A549 (cell line): ENCODE measurements at regions not wholly inside any gene's neighbourhood (a gene's known extent, or its start where the extent isn't known, plus 50 kb on each side); places are given as distances from the start of the nearest gene placed in this dataset.

Experiments used
- ATAC-seq, 2 experiments: fragments of 200-7000 bp in 1 of 2; fragments of >200 bp in 1 of 2; cut with Nextera tagmentation in 1 of 2; cut with Tn5 transposase in 1 of 2; 3 replicates each; pipeline versions ENCODE4 v1.8.0 to v1.9.1; 2018 to 2020; ENCODE audit warnings: mild to moderate bottlenecking in 1 of 2, moderate library complexity in 1 of 2
- CTCF ChIA-PET: fragments of 300-600 bp; sonication (Branson Sonifier 250); formaldehyde crosslinking; extraction: SDS; loops from one replicate; lab custom pipeline; 2021; ENCODE audit warnings: antibody characterized with exemption, inconsistent platforms; lab: Yijun Ruan, JAX
- POLR2A ChIA-PET: fragments of 350-600 bp; formaldehyde crosslinking; extraction: SDS; loops from one replicate; lab custom pipeline; 2021; ENCODE audit warnings: antibody characterized with exemption, inconsistent platforms; lab: Yijun Ruan, JAX
- DNase-seq, 2 experiments: peaks; one replicate each; pipeline versions ENCODE4 v3.0.0 to v3.0.0-alpha.2; 2011 to 2016; ENCODE audit warnings: low read depth in 1 of 2, low spot score in 1 of 2
- FAIRE-seq: peaks from 2 replicates; lab custom pipeline; 2011; peaks lifted over from hg19 to GRCh38; lab: Jason Lieb, UNC
- H3K27ac ChIP-seq, 2 experiments: fragments of >200 bp; sonication (Bioruptor Twin); formaldehyde crosslinking; 3 replicates each; pipeline ENCODE4 v1.5.1; 2016 to 2017
- H3K4me1 ChIP-seq: fragments of >200 bp; sonication (Bioruptor Twin); formaldehyde crosslinking; 3 replicates; pipeline ENCODE4 v1.6.1; 2016
- H3K4me2 ChIP-seq: fragments of >200 bp; sonication (Bioruptor Twin); formaldehyde crosslinking; 3 replicates; pipeline ENCODE4 v1.6.1; 2016
- H3K4me3 ChIP-seq: fragments of >200 bp; sonication (Bioruptor Twin); formaldehyde crosslinking; 3 replicates; pipeline ENCODE4 v1.5.1; 2016
- H3K9me3 ChIP-seq: fragments of >200 bp; sonication (Bioruptor Twin); formaldehyde crosslinking; 3 replicates; pipeline ENCODE4 v1.6.1; 2016
- ATOH8 ChIP-seq: fragments of 250-450 bp; sonication (Bioruptor Pico); IDR thresholded peaks from 2 replicates; pipeline ENCODE4 v1.5.0; 2020; ENCODE audit warnings: low read depth, mild to moderate bottlenecking, moderate library complexity
- BCL3 ChIP-seq: fragments of >200 bp; sonication (Bioruptor Twin); formaldehyde crosslinking; IDR thresholded peaks from 3 replicates; pipeline ENCODE4 v1.6.1; 2016
- CBX2 ChIP-seq: fragments of 200-600 bp; sonication (generic); IDR thresholded peaks from 2 replicates; pipeline ENCODE4 v1.6.1; 2016; ENCODE audit warnings: low read depth, mild to moderate bottlenecking, borderline replicate concordance
- CEBPB ChIP-seq, 2 experiments: fragments of >200 bp in 1 of 2; sonication (Bioruptor Twin) in 1 of 2; formaldehyde crosslinking in 1 of 2; IDR thresholded peaks; 2 replicates each; pipeline ENCODE4 v1.6.1; 2012 to 2016
- E2F6 ChIP-seq: IDR thresholded peaks from 2 replicates; pipeline ENCODE4 v1.6.1; 2012; ENCODE audit warnings: low read depth, borderline replicate concordance
- EHMT2 ChIP-seq: fragments of 200-600 bp; sonication (generic); IDR thresholded peaks from 2 replicates; pipeline ENCODE4 v1.6.1; 2016; ENCODE audit warnings: antibody characterized with exemption, low read depth, mild to moderate bottlenecking, moderate library complexity
- HDAC2 ChIP-seq: fragments of 200-600 bp; sonication (generic); IDR thresholded peaks from 2 replicates; pipeline ENCODE4 v1.6.1; 2016
- HES2 ChIP-seq: fragments of >200 bp; sonication (Bioruptor Twin); formaldehyde crosslinking; IDR thresholded peaks from 2 replicates; pipeline ENCODE4 v1.6.1; 2016
- HEYL ChIP-seq: fragments of 250-450 bp; sonication (Bioruptor Pico); IDR thresholded peaks from 2 replicates; pipeline ENCODE4 v1.8.0; 2021; ENCODE audit warnings: mild to moderate bottlenecking, moderate library complexity
- HMGXB4 ChIP-seq: fragments of 250-450 bp; sonication (Bioruptor Pico); IDR thresholded peaks from 2 replicates; pipeline ENCODE4 v1.5.0; 2021; ENCODE audit warnings: mild to moderate bottlenecking, moderate library complexity, borderline replicate concordance
- JUNB ChIP-seq: fragments of >200 bp; sonication (Bioruptor Twin); formaldehyde crosslinking; IDR thresholded peaks from 2 replicates; pipeline ENCODE4 v1.6.1; 2016
- KDM5A ChIP-seq: fragments of 200-600 bp; sonication (generic); IDR thresholded peaks from 2 replicates; pipeline ENCODE4 v1.6.1; 2016; ENCODE audit warnings: antibody characterized with exemption, mild to moderate bottlenecking
- MAFK ChIP-seq: fragments of 450-650 bp; IDR thresholded peaks from 2 replicates; pipeline ENCODE4 v1.6.1; 2014; ENCODE audit not compliant: partially characterized antibody
- MYC ChIP-seq: IDR thresholded peaks from 2 replicates; pipeline ENCODE4 v1.6.1; 2012; ENCODE audit warnings: mild to moderate bottlenecking, inconsistent platforms, low read length, improper control_type of control experiment, borderline replicate concordance
- NPAS2 ChIP-seq: fragments of 250-450 bp; sonication (Bioruptor Pico); IDR thresholded peaks from 2 replicates; pipeline ENCODE4 v1.8.0; 2022; ENCODE audit warnings: mild to moderate bottlenecking, moderate library complexity, borderline replicate concordance
- NR3C1 ChIP-seq: fragments of >200 bp; sonication (Bioruptor Twin); formaldehyde crosslinking; IDR thresholded peaks from 3 replicates; pipeline ENCODE4 v1.6.1; 2017
- PBX3 ChIP-seq: IDR thresholded peaks from 2 replicates; pipeline ENCODE4 v1.6.1; 2012
- SMC3 ChIP-seq: fragments of >200 bp; sonication (Bioruptor Twin); formaldehyde crosslinking; IDR thresholded peaks from 3 replicates; pipeline ENCODE4 v1.6.1; 2018; ENCODE audit warnings: inconsistent platforms
- USF2 ChIP-seq: fragments of 450-650 bp; IDR thresholded peaks from 2 replicates; pipeline ENCODE4 v1.6.1; 2014; ENCODE audit warnings: antibody characterized with exemption
- ZFP36 ChIP-seq: fragments of 450-650 bp; IDR thresholded peaks from 2 replicates; pipeline ENCODE4 v1.6.1; 2014; ENCODE audit warnings: borderline replicate concordance; ENCODE audit not compliant: partially characterized antibody
- ZNF302 ChIP-seq: fragments of 250-450 bp; sonication (Bioruptor Pico); IDR thresholded peaks from 2 replicates; pipeline ENCODE4 v1.9.0; 2021; ENCODE audit warnings: inconsistent platforms, mild to moderate bottlenecking, moderate library complexity
- ZSCAN20 ChIP-seq: fragments of 250-450 bp; sonication (Bioruptor Pico); IDR thresholded peaks from 2 replicates; pipeline ENCODE4 v1.8.0; 2022; ENCODE audit warnings: mild to moderate bottlenecking, moderate library complexity
- WGBS: methylation state at CpG from one replicate; pipeline ENCODE4 v1.1.6; 2017; ENCODE audit errors: missing lambda C conversion rate; 5-methylcytosine and 5-hydroxymethylcytosine counted together

GRCh38 chr15:62431817-62432216, 266.7 kb upstream of the C2CD4B start (continued):
- no peak for TF ChIP-seq ATOH8 (CRISPR knock-in tag)
- TF ChIP-seq NR3C1: no peak
- no peak for TF ChIP-seq ZFP36
- TF ChIP-seq MYC: no peak
- TF ChIP-seq ZSCAN20 (CRISPR knock-in tag): no peak

- no peaks in the 10 kb centered on the region for H3K9me3 ChIP-seq
- H3K4me1 ChIP-seq: no peaks in the 10 kb centered on the region
- DNase-seq: no peak
- TF ChIP-seq MAFK (peak; percentile 31), NPAS2 (CRISPR knock-in tag) (no peak), CEBPB (IDR thresholded peaks at IDR 0.05) (no peak), E2F6 (no peak), EHMT2 (no peak)
- TF ChIP-seq, all 56 proteins: peak for 1
- FAIRE-seq (no peak), ATAC-seq (no peak)
- WGBS: 69% methylated on average over 5 of the region's 5 CpGs
- ChIA-PET POLR2A (no interaction called here), CTCF (interaction anchor here (0.6 to 1.2 kb wide), 2 partner anchors 42 to 310 kb away, joined by 3 read pairs; no protein-coding TSS in a partner anchor)
- no peak overlapping the region for H3K4me2 ChIP-seq
- no peak overlapping the region for H3K4me3 ChIP-seq
- H3K27ac ChIP-seq: no peak overlapping the region
These were observed 267.8 kb upstream of the C2CD4B start for GRCh38 chr15:62432702-62433398.

GRCh38 chr15:62436235-62436634, 271.1 kb upstream of the C2CD4B start:
- no peak overlapping the region for H3K27ac ChIP-seq
- no peak overlapping the region for H3K4me2 ChIP-seq
- POLR2A ChIA-PET: no interaction called here
- FAIRE-seq (no peak), DNase-seq (no peak), ATAC-seq (no peak)
- H3K4me3 ChIP-seq: no peak overlapping the region
- 83% methylated on average over 4 of the region's 4 CpGs for WGBS
- CTCF ChIA-PET: interaction anchor here (0.6 kb wide), 1 partner anchor 306 kb away, joined by 3 read pairs; no protein-coding TSS in a partner anchor
- no peak for TF ChIP-seq SMC3
- no peaks in the 10 kb centered on the region for H3K4me1 ChIP-seq
- no peaks in the 10 kb centered on the region for H3K9me3 ChIP-seq

GRCh38 chr15:62437753-62438152, 272.7 kb upstream of the C2CD4B start:
- Histone ChIP-seq H3K9me3 (no peaks in the 10 kb centered on the region), H3K4me2 (no peak overlapping the region), H3K4me1 (no peaks in the 10 kb centered on the region), H3K4me3 (no peak overlapping the region), H3K27ac (no peak overlapping the region)
- ChIA-PET POLR2A (no interaction called here), CTCF (interaction anchor here (1.1 kb wide), 1 partner anchor 12 kb away, joined by 4 read pairs; no protein-coding TSS in a partner anchor)
- no peak for FAIRE-seq
- no peak for ATAC-seq
- 83% methylated on average over 2 of the region's 2 CpGs for WGBS
- no peak for DNase-seq
- TF ChIP-seq E2F6 (no peak), USF2 (no peak), PBX3 (no peak), CBX2 (no peak), ZNF302 (no peak), HMGXB4 (CRISPR knock-in tag) (no peak), KDM5A (no peak), ATOH8 (CRISPR knock-in tag) (no peak), HDAC2 (no peak), ZSCAN20 (CRISPR knock-in tag) (no peak), JUNB (no peak), BCL3 (no peak), HEYL (CRISPR knock-in tag) (no peak), HES2 (no peak)
